Activated naive CD8-positive, alpha-beta T cell treated with anti-CD3 and anti-CD28 coated beads, Interleukin-2, amount 10 ng/mL, durations not matched to agents 7 days and 5 days (primary cell): ENCODE measurements at regions not wholly inside any gene's neighbourhood (a gene's known extent, or its start where the extent isn't known, plus 50 kb on each side); places are given as distances from the start of the nearest gene placed in this dataset.

Experiments used
- ATAC-seq: fragments of 150-1000 bp; cut with Tn5 transposase; one replicate; pipeline ENCODE4 v1.10.0; 2021; ENCODE audit warnings: low read depth, moderate library complexity
- POLR2A ChIA-PET: fragments of 350-600 bp; sonication (Branson Sonifier 250); formaldehyde crosslinking; loops from one replicate; lab custom pipeline; 2021; ENCODE audit warnings: antibody characterized with exemption; lab: Charles Lee
- DNase-seq: peaks from one replicate; pipeline ENCODE4 v3.0.0; 2021
- H3K27ac Mint-ChIP-seq: one replicate; pipeline ENCODE4 v1.8.0; 2022; ENCODE audit warnings: mild to moderate bottlenecking, mixed read lengths
- H3K27me3 Mint-ChIP-seq: one replicate; pipeline ENCODE4 v1.8.0; 2022; ENCODE audit warnings: mild to moderate bottlenecking, moderate library complexity, mixed read lengths
- H3K36me3 Mint-ChIP-seq: one replicate; pipeline ENCODE4 v1.8.0; 2021; ENCODE audit warnings: mild to moderate bottlenecking, mixed read lengths
- H3K4me1 Mint-ChIP-seq: one replicate; pipeline ENCODE4 v1.8.0; 2021; ENCODE audit warnings: mixed read lengths
- H3K4me3 Mint-ChIP-seq: one replicate; pipeline ENCODE4 v1.8.0; 2022; ENCODE audit warnings: mild to moderate bottlenecking, moderate library complexity, mixed read lengths
- H3K9me3 Mint-ChIP-seq: one replicate; pipeline ENCODE4 v1.8.0; 2021; ENCODE audit warnings: mixed read lengths

DNA sequence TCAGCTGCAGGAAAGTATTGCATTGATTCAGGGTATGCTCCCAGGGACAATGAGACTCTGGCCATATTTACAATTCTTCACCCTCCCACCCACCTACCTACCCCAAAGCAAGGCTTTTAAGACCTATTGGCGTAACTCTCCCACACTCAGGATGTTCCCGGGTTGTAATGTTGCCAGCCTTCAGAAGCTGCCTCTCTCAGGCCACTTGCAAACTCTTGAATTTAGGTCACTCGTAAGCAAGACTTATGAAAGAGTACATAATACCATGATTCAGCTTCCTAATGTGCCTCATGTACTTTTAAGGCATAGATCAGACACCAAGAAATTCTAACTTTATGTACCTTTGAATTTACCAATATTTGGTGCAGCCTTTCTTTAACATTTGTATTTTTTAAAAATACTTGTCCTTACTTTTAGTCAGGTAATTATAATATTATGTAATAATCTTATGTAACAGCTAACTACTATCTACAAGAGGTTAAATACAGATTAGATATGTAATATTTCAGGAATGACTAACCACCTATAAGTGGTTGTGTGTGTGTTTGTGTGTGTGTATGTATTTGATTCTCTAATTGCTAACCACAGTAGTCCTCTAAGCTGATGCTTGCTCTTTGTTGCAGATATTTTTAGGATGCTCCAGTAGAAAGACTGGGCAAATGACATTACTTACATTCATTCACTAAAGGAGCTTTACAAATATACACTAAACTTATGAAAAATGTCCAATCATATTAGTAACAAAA lies 630.5 kb upstream of the MEF2C start:
- no peak overlapping the region for H3K27ac Mint-ChIP-seq
- POLR2A ChIA-PET: no interaction called here
- H3K4me1 Mint-ChIP-seq: no peaks in the 10 kb centered on the region
- no peaks in the 10 kb centered on the region for H3K36me3 Mint-ChIP-seq
- no peaks in the 10 kb centered on the region for H3K9me3 Mint-ChIP-seq
- no peaks in the 10 kb centered on the region for H3K27me3 Mint-ChIP-seq
- ATAC-seq (no peak), DNase-seq (no peak)
- H3K4me3 Mint-ChIP-seq: no peak overlapping the region

DNA sequence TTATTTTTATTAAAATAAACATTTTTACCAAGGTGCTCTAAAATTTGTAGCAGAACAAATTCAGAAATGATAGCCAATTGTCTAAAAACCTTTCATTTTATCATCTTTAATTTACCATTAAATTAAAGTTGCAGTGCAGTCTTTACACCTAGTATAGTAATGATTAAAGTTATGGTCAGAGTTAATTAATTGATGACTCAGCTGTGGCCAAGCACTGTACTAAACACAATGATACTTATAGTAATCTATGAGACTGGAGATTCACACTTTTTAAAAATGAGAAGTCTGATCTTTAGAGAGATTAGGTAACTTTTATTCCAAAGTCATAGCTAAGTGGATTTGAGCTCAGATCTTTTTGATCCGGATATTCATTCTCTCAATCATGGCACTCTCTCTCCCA lies 621.1 kb upstream of the MEF2C start:
- Mint-ChIP-seq H3K9me3 (no peaks in the 10 kb centered on the region), H3K27ac (no peak overlapping the region), H3K4me1 (no peaks in the 10 kb centered on the region), H3K4me3 (no peak overlapping the region), H3K27me3 (no peaks in the 10 kb centered on the region), H3K36me3 (no peaks in the 10 kb centered on the region)
- DNase-seq (no peak), ATAC-seq (no peak)
- POLR2A ChIA-PET: no interaction called here

DNA sequence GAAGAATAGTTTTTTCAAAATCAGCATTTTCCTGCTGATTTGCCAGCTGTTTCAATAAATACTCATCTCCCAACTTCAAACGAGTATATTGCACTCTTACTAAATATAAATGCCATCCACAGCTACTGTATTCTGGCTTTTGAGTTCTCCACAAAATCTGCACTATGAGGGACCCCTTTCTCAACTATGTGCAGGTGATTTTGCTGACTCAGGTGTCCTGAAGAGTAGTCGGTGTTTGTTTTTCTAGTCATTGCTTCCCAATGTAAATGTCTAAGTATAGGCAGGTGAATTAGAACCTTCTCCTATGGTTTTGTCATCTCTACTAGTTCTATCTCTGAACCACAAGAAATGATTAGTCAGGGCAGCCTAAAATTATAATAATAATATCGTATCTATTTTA lies 616.8 kb upstream of the MEF2C start:
- no peak overlapping the region for H3K4me3 Mint-ChIP-seq

DNA sequence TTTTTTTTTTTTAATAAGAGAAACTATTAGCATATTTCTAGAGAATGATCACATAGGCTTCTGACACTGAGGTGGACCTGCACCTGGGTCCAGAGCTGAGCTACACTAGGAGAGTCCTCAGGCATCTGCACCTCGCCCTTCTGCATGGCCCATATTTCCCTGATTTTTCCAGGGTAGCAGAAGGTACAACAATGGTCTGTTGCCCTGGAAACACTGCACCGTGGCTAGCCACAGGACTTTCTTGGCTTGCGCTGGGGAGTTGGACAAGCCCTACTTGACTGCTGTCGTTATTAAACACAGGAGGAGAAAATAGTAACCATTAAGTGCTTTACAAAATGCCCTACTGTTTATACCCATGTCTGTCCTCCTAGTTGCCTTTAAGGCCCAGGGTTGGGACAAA lies 615.7 kb upstream of the MEF2C start:
- Mint-ChIP-seq H3K27ac (no peak overlapping the region), H3K4me3 (no peak overlapping the region), H3K27me3 (no peaks in the 10 kb centered on the region), H3K4me1 (no peaks in the 10 kb centered on the region), H3K36me3 (no peaks in the 10 kb centered on the region), H3K9me3 (no peaks in the 10 kb centered on the region)
- POLR2A ChIA-PET: no interaction called here
- DNase-seq (no peak), ATAC-seq (no peak)

More for the DNA sequence above, 616.8 kb upstream of the MEF2C start:
- DNase-seq (no peak), ATAC-seq (no peak)
- Mint-ChIP-seq H3K36me3 (no peaks in the 10 kb centered on the region), H3K4me1 (no peaks in the 10 kb centered on the region), H3K9me3 (no peaks in the 10 kb centered on the region), H3K27me3 (no peaks in the 10 kb centered on the region), H3K27ac (no peak overlapping the region)
- POLR2A ChIA-PET: no interaction called here

DNA sequence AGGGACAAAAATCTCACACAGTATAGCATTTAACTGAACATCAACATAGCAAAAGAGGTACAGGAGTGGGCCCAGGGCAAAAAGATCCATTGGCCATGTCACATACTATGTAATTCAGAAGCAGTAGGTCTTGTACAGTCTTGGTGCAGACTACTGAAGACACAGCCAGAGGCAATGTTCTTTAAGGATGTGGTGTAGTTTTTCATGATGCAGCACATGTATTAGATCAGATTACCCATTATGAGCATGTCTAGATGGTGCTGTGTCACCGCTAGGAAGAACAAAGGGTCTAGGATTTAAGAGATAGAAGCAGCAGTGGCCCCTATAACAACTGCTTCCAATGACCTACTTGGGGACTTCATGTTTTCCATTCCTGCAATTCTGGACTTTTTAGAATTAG lies 610.4 kb upstream of the MEF2C start:
- no peak overlapping the region for H3K27ac Mint-ChIP-seq
- peaks cover 4% of the 10 kb centered on the region for H3K9me3 Mint-ChIP-seq
- H3K36me3 Mint-ChIP-seq: no peaks in the 10 kb centered on the region
- no peak for ATAC-seq
- POLR2A ChIA-PET: no interaction called here
- H3K4me1 Mint-ChIP-seq: no peaks in the 10 kb centered on the region
- DNase-seq: no peak
- H3K4me3 Mint-ChIP-seq: no peak overlapping the region
- no peaks in the 10 kb centered on the region for H3K27me3 Mint-ChIP-seq

DNA sequence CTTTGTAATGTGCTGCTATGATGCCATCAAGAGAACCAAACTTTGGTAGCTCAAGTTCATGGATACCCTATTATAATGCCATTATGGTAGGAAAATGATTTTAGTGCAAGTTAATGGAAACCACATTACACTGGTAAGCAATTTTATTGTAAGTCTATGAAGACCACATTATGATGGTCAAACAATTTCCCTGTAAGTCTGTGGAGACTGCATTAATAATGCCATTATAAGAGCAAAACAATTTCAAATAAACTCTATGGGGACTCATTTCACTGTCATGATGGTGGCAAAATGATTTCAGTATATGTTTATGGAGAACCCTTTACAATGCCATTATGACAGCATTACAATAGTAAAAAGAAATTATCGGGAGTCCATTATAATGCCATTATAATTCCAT lies 602.0 kb upstream of the MEF2C start:
- POLR2A ChIA-PET: no interaction called here
- DNase-seq: no peak
- H3K9me3 Mint-ChIP-seq: no peaks in the 10 kb centered on the region

DNA sequence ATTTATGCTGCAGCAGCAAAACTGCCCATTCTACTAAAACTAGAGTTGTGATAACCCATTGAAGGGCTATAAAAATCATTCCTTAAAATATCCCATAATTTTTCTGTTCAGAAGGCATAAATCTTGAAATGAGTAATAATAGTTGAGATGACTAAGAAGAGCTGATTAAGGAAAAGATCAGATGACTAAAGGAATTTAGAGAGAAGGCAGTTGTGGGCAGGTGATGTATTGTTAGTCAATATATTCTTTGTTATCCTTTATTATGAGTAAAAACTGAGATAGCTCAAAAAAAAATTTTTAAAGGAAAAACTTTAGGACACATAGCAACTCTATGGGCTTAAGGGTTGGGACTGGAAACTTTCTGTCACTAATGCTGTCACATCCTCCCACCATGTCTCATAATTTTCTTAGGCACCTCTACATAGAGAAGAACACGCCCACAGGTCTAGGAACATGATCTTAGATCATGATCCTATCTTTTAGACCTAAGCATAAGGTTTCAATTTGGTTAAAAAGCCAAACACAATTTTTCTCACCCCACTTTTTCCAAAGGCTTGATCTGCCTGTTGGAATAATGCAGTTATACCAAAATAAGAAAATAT lies 597.5 kb upstream of the MEF2C start:
- no peaks in the 10 kb centered on the region for H3K36me3 Mint-ChIP-seq
- no peak overlapping the region for H3K4me3 Mint-ChIP-seq
- ATAC-seq (no peak), DNase-seq (no peak)
- no peaks in the 10 kb centered on the region for H3K4me1 Mint-ChIP-seq
- no peaks in the 10 kb centered on the region for H3K27me3 Mint-ChIP-seq
- no peaks in the 10 kb centered on the region for H3K9me3 Mint-ChIP-seq
- POLR2A ChIA-PET: no interaction called here
- H3K27ac Mint-ChIP-seq: no peak overlapping the region

More for the DNA sequence above, 602.0 kb upstream of the MEF2C start:
- ATAC-seq: no peak
- Mint-ChIP-seq H3K4me1 (no peaks in the 10 kb centered on the region), H3K27me3 (no peaks in the 10 kb centered on the region), H3K4me3 (no peak overlapping the region), H3K27ac (no peak overlapping the region), H3K36me3 (no peaks in the 10 kb centered on the region)

DNA sequence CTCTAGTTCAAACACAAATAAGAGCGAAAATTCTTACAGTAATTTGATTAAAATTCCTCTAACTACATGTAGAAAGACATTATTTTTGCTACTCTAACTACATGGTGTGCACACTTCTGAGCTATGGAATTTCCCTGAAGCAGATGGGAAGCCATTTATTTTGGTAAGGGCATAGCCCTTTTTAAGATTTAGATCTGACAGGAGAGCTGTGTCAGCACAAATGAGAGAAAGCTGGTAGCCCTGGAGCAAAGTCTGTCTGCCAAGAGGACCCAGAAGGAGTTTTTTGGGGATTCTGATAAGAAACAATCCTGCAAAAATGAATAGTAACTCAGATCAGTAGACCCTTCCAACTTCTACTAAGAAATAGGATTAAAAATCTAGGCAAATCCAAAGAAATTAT lies 595.9 kb upstream of the MEF2C start:
- ATAC-seq: no peak

DNA sequence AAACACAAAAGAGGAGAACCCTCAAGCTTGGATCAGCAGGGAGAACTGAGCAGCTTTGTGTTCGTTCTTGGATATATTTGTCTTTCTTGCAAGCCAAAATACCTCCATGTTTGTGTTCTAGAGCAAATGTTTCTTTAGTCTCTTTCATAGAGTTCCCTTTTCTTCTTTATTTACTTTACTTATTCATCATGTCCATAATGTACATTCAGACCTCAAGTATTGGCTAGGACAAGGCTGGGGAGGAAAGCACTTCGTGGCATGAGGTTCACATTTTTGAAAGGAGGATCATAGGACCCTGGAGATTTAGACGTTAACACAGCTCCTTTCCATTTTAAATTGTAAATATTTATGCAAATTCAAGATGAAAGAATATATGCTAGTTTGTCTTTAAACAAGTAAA lies 590.2 kb upstream of the MEF2C start:
- Mint-ChIP-seq H3K36me3 (no peaks in the 10 kb centered on the region), H3K27ac (no peak overlapping the region), H3K4me3 (no peak overlapping the region), H3K27me3 (no peaks in the 10 kb centered on the region), H3K4me1 (no peaks in the 10 kb centered on the region), H3K9me3 (no peaks in the 10 kb centered on the region)
- ATAC-seq (no peak), DNase-seq (no peak)
- POLR2A ChIA-PET: no interaction called here

More for the DNA sequence above, 595.9 kb upstream of the MEF2C start:
- H3K27ac Mint-ChIP-seq: no peak overlapping the region
- H3K36me3 Mint-ChIP-seq: no peaks in the 10 kb centered on the region
- no peaks in the 10 kb centered on the region for H3K4me1 Mint-ChIP-seq
- H3K9me3 Mint-ChIP-seq: no peaks in the 10 kb centered on the region
- no peak for DNase-seq
- POLR2A ChIA-PET: no interaction called here
- H3K4me3 Mint-ChIP-seq: no peak overlapping the region
- no peaks in the 10 kb centered on the region for H3K27me3 Mint-ChIP-seq

DNA sequence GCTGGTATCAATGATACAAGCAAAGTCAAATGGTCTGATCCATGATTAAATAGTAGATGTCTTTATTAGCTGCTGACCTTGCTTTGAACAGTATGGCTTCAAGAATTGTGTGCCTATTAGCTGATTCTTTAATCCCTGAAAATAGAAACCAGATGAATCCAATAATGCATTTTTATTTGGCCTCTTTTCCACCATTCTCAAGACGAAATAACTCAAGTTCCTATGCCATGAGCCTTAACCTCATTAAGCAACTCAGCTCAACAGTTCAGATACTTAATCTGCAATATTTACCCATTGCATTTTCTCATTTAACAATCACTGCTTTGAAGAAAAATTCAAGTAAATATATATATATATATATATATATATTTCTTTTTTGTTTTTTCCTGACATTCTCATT lies 588.6 kb upstream of the MEF2C start:
- Mint-ChIP-seq H3K27me3 (no peaks in the 10 kb centered on the region), H3K4me3 (no peak overlapping the region), H3K9me3 (no peaks in the 10 kb centered on the region), H3K36me3 (no peaks in the 10 kb centered on the region), H3K27ac (no peak overlapping the region), H3K4me1 (no peaks in the 10 kb centered on the region)
- DNase-seq (no peak), ATAC-seq (no peak)
- POLR2A ChIA-PET: no interaction called here

DNA sequence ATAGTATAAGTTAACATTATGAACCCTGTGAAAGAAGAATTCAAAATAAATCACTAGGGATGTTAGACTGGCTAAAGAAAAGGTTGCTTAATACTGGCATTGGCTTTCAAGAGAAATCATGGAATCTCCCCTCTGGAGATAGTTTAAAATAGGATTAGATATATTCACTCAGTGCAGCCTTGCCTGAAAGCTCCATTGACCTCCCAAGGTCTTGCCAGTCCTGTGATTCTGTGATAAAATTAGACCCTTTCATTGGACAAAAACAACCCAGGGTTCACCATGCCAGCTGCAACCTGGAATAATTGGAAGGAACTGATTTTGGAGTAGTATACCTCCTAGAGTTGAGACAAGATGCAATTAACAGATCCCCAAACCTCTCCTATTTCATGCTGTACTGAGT lies 588.1 kb upstream of the MEF2C start:
- POLR2A ChIA-PET: no interaction called here

DNA sequence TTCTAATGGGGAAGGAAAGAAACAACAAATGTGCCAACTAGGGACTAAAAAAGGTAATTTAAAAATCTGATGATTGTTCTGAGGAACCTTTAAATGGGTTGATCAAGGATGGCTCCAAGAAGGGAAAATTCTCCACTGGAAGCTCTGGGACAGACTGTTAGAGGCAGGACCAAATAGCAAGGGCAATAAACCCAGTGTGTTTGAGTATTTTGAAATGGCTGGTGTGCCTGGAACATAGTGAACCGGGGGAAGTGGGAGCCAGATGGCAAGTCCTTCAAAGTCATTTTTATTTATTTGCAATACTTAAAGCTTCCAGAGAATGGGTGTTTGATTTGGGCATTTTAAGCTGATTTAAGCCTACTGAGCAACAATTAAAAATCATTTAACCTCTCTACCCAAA lies 587.7 kb upstream of the MEF2C start:
- POLR2A ChIA-PET: no interaction called here
- no peaks in the 10 kb centered on the region for H3K27me3 Mint-ChIP-seq
- H3K36me3 Mint-ChIP-seq: no peaks in the 10 kb centered on the region
- no peak for ATAC-seq
- DNase-seq: no peak
- H3K27ac Mint-ChIP-seq: no peak overlapping the region
- no peak overlapping the region for H3K4me3 Mint-ChIP-seq
- no peaks in the 10 kb centered on the region for H3K9me3 Mint-ChIP-seq
- no peaks in the 10 kb centered on the region for H3K4me1 Mint-ChIP-seq

More for the DNA sequence above, 588.1 kb upstream of the MEF2C start:
- DNase-seq (no peak), ATAC-seq (no peak)
- Mint-ChIP-seq H3K4me1 (no peaks in the 10 kb centered on the region), H3K4me3 (no peak overlapping the region), H3K27me3 (no peaks in the 10 kb centered on the region), H3K27ac (no peak overlapping the region), H3K9me3 (no peaks in the 10 kb centered on the region), H3K36me3 (no peaks in the 10 kb centered on the region)

DNA sequence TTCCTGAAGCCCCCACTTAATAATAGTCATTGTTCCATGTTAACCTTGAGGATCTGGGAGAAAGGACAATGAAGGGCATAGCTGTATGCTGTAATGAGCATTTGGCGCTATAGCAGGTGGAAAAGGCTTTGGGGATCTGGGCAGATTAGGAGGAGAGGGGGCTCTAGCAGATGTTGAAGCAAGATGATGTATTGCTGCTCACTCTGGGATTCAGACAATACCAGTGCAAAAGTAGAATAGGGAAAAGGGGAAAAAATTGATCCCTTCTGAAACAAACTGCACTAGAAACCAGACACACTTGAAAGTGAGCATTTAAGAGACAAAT lies 575.3 kb upstream of the MEF2C start:
- ATAC-seq: no peak
- Mint-ChIP-seq H3K27me3 (no peaks in the 10 kb centered on the region), H3K9me3 (no peaks in the 10 kb centered on the region), H3K36me3 (no peaks in the 10 kb centered on the region), H3K27ac (no peak overlapping the region), H3K4me3 (no peak overlapping the region), H3K4me1 (no peaks in the 10 kb centered on the region)
- no peak for DNase-seq
- POLR2A ChIA-PET: no interaction called here

DNA sequence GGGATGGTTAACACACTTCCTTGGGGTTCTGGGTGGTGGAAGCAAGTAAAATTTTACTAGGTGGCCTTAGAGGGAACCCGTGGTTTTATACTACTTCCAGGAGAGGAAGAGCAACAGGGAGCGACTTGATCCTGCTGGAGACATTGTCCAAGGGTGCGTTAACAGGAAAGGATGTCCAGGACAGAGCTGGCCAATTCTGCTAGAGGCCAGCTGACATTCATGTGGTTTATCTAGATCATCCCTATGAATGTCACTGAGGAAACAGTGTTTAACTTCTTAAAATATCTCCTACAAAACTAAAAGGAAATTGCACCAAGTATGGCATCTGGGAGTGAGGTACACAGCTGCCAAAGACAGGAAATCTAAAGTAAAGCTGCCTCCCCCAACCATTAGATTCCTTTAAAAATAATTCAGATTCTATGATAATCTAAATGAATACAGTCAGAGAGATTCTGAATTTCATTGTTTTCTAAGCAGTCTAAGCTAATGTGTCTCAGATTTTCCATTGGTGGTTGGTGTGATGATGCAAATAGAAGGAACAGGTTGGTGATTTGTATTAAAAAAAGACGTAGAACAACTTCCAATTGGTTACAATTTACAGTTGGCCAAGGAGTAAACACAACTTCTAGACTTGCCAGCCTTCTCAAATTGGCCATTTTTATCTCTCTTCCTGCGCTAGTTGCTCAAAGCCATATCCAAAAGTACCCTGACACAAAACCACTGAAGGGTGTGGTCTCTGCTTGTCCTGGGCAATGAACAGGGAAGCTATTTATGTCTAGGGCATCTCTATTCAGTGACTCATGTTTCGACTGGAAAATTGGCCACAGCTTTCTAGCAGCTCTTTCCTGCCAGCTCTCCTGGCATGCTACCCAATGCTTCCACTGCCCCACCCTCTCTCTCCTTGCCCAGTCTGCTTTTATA lies 574.7 kb upstream of the MEF2C start:
- Mint-ChIP-seq H3K4me3 (no peak overlapping the region), H3K27me3 (no peaks in the 10 kb centered on the region), H3K9me3 (no peaks in the 10 kb centered on the region), H3K4me1 (no peaks in the 10 kb centered on the region), H3K27ac (no peak overlapping the region), H3K36me3 (no peaks in the 10 kb centered on the region)
- POLR2A ChIA-PET: no interaction called here
- ATAC-seq: no peak
- DNase-seq: no peak
